ENCODE measurements at regions not wholly inside any gene's neighbourhood (a gene's known extent, or its start where the extent isn't known, plus 50 kb on each side); places are given as distances from the start of the nearest gene placed in this dataset.
A peak's percentile ranks its signal among the peaks of the same experiment; 100 is the strongest.

DNA sequence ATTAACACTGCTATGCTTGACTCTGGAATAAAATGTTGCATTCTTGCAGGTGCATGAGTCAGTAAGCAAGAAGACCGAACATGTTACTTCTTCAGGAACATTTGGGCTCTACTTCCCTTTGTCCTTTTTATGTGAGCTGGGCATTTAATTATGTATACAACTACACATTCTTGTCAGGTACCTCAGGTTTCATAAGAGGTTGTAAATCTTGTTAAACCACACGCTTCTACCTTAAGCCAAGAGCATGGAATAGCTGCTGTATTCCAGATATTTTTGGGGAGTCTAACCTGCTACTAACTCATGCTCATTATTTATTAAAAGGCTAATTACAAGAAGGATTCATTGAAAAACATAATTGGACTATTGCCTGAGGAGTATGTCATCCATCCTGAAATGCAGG is 414.2 kb upstream of the KLF6 start:
- DNase-seq = no peak
- TF ChIP-seq, protein P1, sequence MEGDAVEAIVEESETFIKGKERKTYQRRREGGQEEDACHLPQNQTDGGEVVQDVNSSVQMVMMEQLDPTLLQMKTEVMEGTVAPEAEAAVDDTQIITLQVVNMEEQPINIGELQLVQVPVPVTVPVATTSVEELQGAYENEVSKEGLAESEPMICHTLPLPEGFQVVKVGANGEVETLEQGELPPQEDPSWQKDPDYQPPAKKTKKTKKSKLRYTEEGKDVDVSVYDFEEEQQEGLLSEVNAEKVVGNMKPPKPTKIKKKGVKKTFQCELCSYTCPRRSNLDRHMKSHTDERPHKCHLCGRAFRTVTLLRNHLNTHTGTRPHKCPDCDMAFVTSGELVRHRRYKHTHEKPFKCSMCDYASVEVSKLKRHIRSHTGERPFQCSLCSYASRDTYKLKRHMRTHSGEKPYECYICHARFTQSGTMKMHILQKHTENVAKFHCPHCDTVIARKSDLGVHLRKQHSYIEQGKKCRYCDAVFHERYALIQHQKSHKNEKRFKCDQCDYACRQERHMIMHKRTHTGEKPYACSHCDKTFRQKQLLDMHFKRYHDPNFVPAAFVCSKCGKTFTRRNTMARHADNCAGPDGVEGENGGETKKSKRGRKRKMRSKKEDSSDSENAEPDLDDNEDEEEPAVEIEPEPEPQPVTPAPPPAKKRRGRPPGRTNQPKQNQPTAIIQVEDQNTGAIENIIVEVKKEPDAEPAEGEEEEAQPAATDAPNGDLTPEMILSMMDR (IDR thresholded peaks at IDR 0.05) = no peak
- no peak overlapping the region for H3K27ac ChIP-seq
- ATAC-seq = no peak
- intact Hi-C loops (cut with DNase I) = no loop called here
- no peaks in the 10 kb centered on the region for H3K9me3 ChIP-seq
- H3K27me3 ChIP-seq = no peaks in the 10 kb centered on the region
- H3K4me1 ChIP-seq = peaks cover 0 to 32% (median 22%) of the 10 kb centered on the region in 9 donors
- no peak overlapping the region for H3K4me3 ChIP-seq
- no peaks in the 10 kb centered on the region for H3K36me3 ChIP-seq
- 97 to 99% methylated on average over 2 of the region's 2 CpGs for WGBS, 2 donors

DNA sequence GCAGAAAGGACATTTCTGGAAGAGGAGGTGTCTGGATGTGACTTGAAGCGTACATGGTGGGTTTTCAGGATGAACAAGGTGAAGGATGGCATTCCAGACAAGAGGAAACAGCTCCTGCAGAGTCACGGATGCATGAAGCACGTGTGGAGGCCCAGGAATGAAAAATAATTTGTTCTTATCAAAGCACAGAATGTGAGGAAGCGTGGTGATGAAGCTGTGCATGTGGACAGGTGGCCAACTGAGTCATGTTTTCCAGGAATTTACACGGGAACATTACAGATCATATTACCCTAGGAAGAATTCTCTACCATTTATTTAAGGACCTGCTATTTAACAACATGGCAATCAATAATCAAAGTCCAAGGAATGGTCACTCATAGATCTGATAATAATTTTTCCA is 413.2 kb upstream of the KLF6 start:
- Histone ChIP-seq H3K27ac (peak overlapping the region in 1 of 10 donors; percentile 74), H3K4me1 (peaks cover 0 to 32% (median 22%) of the 10 kb centered on the region in 9 donors), H3K9me3 (no peaks in the 10 kb centered on the region), H3K27me3 (no peaks in the 10 kb centered on the region), H3K4me3 (no peak overlapping the region), H3K36me3 (no peaks in the 10 kb centered on the region)
- DNase-seq (no peak), ATAC-seq (no peak)
- intact Hi-C loops (cut with DNase I) = no loop called here
- TF ChIP-seq, protein P1 (IDR thresholded peaks at IDR 0.05) = no peak
- 74 to 84% methylated on average over 5 of the region's 5 CpGs for WGBS, 2 donors

DNA sequence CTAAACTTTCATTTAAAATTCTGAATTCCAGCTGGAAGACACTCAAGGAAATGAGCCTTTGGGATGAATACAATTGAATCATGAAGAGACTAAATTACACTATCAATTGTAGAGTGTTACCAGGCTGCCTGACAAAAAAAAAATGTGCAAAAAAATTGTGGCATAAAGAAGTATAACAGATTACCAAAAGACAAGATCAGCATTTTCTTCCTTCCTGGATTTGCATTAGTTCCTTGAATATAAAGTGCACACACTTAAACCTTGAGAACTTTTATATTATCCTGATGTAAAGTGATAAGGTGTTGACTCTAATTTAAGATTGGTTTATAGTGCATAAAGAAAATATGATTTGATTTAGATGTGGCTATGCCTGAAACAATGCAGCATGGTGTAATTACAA is 412.7 kb upstream of the KLF6 start:
- Histone ChIP-seq H3K4me1 (peaks cover 0 to 28% (median 22%) of the 10 kb centered on the region in 9 donors), H3K9me3 (no peaks in the 10 kb centered on the region), H3K36me3 (no peaks in the 10 kb centered on the region), H3K4me3 (no peak overlapping the region), H3K27me3 (no peaks in the 10 kb centered on the region), H3K27ac (peak overlapping the region in 5 of 10 donors; percentile 48 to 75 (median 72))
- DNase-seq (no peak), ATAC-seq (no peak)
- intact Hi-C loops (cut with DNase I) = no loop called here
- TF ChIP-seq, protein P1 (IDR thresholded peaks at IDR 0.05) = no peak

DNA sequence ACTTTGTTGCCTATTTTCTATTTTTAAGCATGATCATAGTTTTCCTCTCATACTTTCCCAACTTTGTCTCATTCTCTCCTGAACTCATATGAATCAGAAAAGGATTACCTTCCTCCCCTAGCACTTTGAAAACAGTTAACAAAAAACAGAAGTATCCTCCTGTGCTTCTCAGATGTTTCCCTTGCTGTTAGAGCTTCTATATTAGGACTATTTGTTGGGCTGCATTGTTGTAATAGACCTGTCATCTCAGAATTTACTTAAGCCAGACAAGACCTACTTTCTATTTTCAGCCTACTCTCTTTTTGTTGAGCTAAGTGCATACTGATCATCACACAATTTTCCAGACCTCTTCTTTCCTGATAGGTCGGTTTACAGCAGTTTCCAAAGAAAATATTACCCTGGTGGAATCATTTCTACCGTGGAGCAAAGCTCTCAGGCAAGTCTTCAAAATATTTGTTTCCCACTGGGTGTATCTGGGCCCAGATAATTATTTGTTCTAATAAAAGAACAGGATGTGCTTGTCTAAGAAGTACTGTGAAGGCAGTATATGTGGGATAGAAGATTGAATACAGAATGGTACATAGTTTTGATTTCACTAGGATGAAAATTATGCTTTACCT is 411.9 kb upstream of the KLF6 start:
- H3K4me3 ChIP-seq = no peak overlapping the region
- 4 to 10% methylated on average over 2 of the region's 2 CpGs for WGBS, 2 donors
- H3K27ac ChIP-seq = peak overlapping the region in 9 of 10 donors; percentile 2 to 75 (median 65)

More for the DNA sequence above, 411.9 kb upstream of the KLF6 start:
- ATAC-seq (peak; percentile 42 to 91 (median 80)), DNase-seq (no peak)
- H3K9me3 ChIP-seq = no peaks in the 10 kb centered on the region
- no peaks in the 10 kb centered on the region for H3K36me3 ChIP-seq
- TF ChIP-seq, protein P1 (IDR thresholded peaks at IDR 0.05) = no peak
- H3K27me3 ChIP-seq = no peaks in the 10 kb centered on the region
- intact Hi-C loops (cut with DNase I) = no loop called here
- peaks cover 0 to 27% (median 22%) of the 10 kb centered on the region in 9 donors for H3K4me1 ChIP-seq
